Neural progenitor cell (in vitro differentiated cells): ENCODE measurements at regions not wholly inside any gene's neighbourhood (a gene's known extent, or its start where the extent isn't known, plus 50 kb on each side); places are given as distances from the start of the nearest gene placed in this dataset.
A peak's percentile ranks its signal among the peaks of the same experiment; 100 is the strongest.
"Not testable (repeated sequence)": the region's sequence is repeated elsewhere in the genome, so short reads cannot be mapped to it uniquely, and the experiment has no call there.

Experiments used
- DNase-seq: peaks from one replicate; pipeline ENCODE4 v3.0.0-alpha.2; 2016; ENCODE audit warnings: low spot score
- H2AFZ ChIP-seq: fragments of 200-600 bp; sonication (generic); replicated peaks from 2 replicates; pipeline ENCODE4 v1.6.1; 2016; ENCODE audit warnings: antibody characterized with exemption
- H3F3A ChIP-seq: fragments of 200-600 bp; sonication (generic); 2 replicates; pipeline ENCODE4 v1.6.1; 2016; ENCODE audit warnings: antibody characterized with exemption, low read depth
- H3K27ac ChIP-seq: fragments of 200-600 bp; sonication (generic); 2 replicates; pipeline ENCODE4 v1.5.1; 2016; ENCODE audit warnings: mild to moderate bottlenecking
- H3K27me3 ChIP-seq: fragments of 200-600 bp; sonication (generic); 2 replicates; pipeline ENCODE4 v1.6.1; 2016; ENCODE audit warnings: mild to moderate bottlenecking, moderate library complexity
- H3K36me3 ChIP-seq: fragments of 200-600 bp; sonication (generic); 2 replicates; pipeline ENCODE4 v1.5.1; 2016
- H3K4me1 ChIP-seq: fragments of 200-600 bp; sonication (generic); 2 replicates; pipeline ENCODE4 v1.6.1; 2016; ENCODE audit warnings: mixed run types
- H3K4me2 ChIP-seq: fragments of 200-600 bp; sonication (generic); 2 replicates; pipeline ENCODE4 v1.6.1; 2016
- H3K4me3 ChIP-seq: fragments of 200-600 bp; sonication (generic); 2 replicates; pipeline ENCODE4 v1.5.1; 2016
- H3K79me2 ChIP-seq: fragments of 200-600 bp; sonication (generic); 2 replicates; pipeline ENCODE4 v1.6.1; 2016; ENCODE audit warnings: low read depth
- H3K9ac ChIP-seq: fragments of 200-600 bp; sonication (generic); 2 replicates; pipeline ENCODE4 v1.6.1; 2016
- H3K9me3 ChIP-seq: fragments of 200-600 bp; sonication (generic); 2 replicates; pipeline ENCODE4 v1.5.1; 2016; ENCODE audit warnings: low read depth
- H4K20me1 ChIP-seq: fragments of 200-600 bp; sonication (generic); 2 replicates; pipeline ENCODE4 v1.6.1; 2016; ENCODE audit warnings: low read depth
- H3K27ac Mint-ChIP-seq: 3 replicates; pipeline ENCODE4 v1.8.0; 2021; ENCODE audit warnings: mixed read lengths
- H3K27me3 Mint-ChIP-seq: 2 replicates; pipeline ENCODE4 v1.8.0; 2022; ENCODE audit warnings: low read depth, mild to moderate bottlenecking, inconsistent platforms, moderate library complexity, mixed read lengths; ENCODE audit not compliant: insufficient read depth
- H3K36me3 Mint-ChIP-seq: 3 replicates; pipeline ENCODE4 v1.8.0; 2021; ENCODE audit warnings: mixed read lengths
- H3K4me1 Mint-ChIP-seq: 3 replicates; pipeline ENCODE4 v1.8.0; 2021; ENCODE audit warnings: mixed read lengths
- H3K4me3 Mint-ChIP-seq: 3 replicates; pipeline ENCODE4 v1.8.0; 2021; ENCODE audit warnings: mild to moderate bottlenecking, moderate library complexity, mixed read lengths
- H3K9me3 Mint-ChIP-seq: 3 replicates; pipeline ENCODE4 v1.8.0; 2020; ENCODE audit warnings: mixed read lengths
- EZH2 ChIP-seq: fragments of 200-600 bp; sonication (generic); IDR thresholded peaks from 2 replicates; pipeline ENCODE4 v1.6.1; 2017; ENCODE audit warnings: antibody characterized with exemption, mild to moderate bottlenecking, moderate library complexity
- EZH2phosphoT487 ChIP-seq: fragments of 200-600 bp; sonication (generic); IDR thresholded peaks from 2 replicates; pipeline ENCODE4 v1.6.1; 2017; ENCODE audit warnings: antibody characterized with exemption
- TF ChIP-seq, protein P1 (sequence below): fragments of 200-600 bp; sonication (generic); IDR thresholded peaks from 2 replicates; pipeline ENCODE4 v1.5.1; 2017; ENCODE audit warnings: antibody characterized with exemption, mild to moderate bottlenecking

DNA sequence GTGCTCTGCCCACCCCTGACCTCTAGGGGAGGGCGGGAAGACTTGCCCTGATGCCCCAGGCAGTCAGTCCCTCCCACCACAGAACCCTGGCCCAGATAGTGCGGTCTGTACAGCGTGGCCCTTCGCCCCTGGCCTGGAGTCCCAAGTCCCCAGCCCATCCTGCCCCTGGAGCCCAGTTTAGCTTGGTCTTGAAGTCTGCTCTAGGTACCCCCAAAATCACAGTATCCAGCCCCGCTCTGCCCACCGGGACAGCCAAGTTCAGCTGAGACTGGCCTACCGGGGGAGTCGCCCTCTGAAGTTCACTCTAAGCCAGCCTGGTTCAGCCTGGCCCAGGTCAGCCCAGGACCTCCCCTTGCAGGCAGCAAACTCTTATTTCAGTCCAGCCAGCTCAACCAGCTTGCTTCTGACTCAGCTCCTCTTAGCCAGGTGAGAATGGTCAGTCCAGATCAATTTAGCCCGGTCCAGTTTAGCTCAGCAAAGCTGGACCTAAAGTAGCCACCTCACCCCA, 75.9 kb downstream of the TMEM121 start:
- H3F3A ChIP-seq = no peaks in the 10 kb centered on the region
- Mint-ChIP-seq H3K4me3 (no peak overlapping the region), H3K4me1 (no peaks in the 10 kb centered on the region), H3K9me3 (peaks cover 25% of the 10 kb centered on the region), H3K27ac (no peak overlapping the region), H3K36me3 (peaks cover 3% of the 10 kb centered on the region), H3K27me3 (peaks cover 4% of the 10 kb centered on the region)
- no peaks in the 10 kb centered on the region for H3K36me3 ChIP-seq
- no peak for DNase-seq
- H3K4me3 ChIP-seq = no peak overlapping the region
- no peaks in the 10 kb centered on the region for H4K20me1 ChIP-seq
- H2AFZ ChIP-seq = no peak overlapping the region
- H3K27me3 ChIP-seq = no peaks in the 10 kb centered on the region
- no peak for TF ChIP-seq EZH2
- H3K9ac ChIP-seq = no peak overlapping the region
- H3K4me2 ChIP-seq = no peak overlapping the region
- H3K9me3 ChIP-seq = no peaks in the 10 kb centered on the region
- no peak overlapping the region for H3K27ac ChIP-seq
- no peaks in the 10 kb centered on the region for H3K79me2 ChIP-seq
- no peaks in the 10 kb centered on the region for H3K4me1 ChIP-seq

DNA sequence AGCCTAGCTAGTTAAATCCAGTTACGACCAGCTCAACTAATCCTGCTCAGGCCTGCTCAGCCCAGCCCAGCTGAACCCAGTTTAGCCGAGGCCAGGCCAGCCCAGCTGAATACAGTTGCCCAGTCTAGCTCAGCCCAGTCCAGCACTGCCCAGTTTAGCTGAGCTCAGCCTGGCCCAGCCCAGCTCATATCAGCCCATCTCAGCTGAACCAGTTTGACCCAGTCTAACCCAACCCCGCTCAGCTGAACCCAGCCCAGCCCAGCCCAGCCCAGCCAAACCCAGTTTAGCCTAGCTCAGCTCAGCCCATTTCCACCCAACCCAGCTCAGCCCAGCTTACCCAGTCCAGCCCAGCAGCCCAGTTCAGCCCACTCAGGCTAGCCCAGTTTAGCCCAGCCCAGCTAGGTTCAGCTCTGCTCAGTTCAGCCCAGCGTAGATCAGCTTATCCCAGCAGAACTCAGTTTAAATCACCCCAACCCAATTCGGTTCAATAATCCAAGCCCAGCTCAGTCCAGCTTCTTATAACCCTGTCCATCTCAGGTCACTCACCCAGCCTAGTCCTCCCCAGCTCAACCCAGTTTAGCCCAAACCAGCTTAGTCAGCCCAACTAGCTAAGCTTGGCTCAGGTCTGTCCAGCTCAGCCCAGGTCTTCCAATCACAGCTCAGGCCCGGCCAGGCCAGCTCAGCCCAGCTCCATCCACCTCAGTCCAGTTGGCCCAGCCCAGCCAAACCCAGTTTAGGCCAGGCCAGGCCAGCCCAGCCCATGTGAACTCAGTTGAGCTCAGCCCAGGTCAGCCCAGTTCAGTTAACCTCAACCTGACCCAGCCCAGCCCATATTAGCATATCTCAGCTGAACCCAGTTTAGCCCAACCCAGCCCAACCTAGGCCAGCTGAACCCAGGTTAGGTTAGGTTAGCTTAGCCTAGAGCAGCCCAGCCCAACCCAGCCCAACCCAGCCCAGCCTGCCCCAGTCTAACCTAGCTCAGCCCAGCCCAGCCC, 76.7 kb downstream of the TMEM121 start:
- Histone ChIP-seq H3K36me3 (no peaks in the 10 kb centered on the region), H3K9me3 (no peaks in the 10 kb centered on the region), H3K4me2 (no peak overlapping the region), H3K4me1 (no peaks in the 10 kb centered on the region), H3K27ac (no peak overlapping the region), H3K4me3 (no peak overlapping the region), H3K79me2 (no peaks in the 10 kb centered on the region), H2AFZ (no peak overlapping the region), H3F3A (no peaks in the 10 kb centered on the region), H3K27me3 (no peaks in the 10 kb centered on the region), H3K9ac (no peak overlapping the region), H4K20me1 (no peaks in the 10 kb centered on the region)
- DNase-seq = no peak
- H3K36me3 Mint-ChIP-seq = peaks cover 3% of the 10 kb centered on the region
- peaks cover 25% of the 10 kb centered on the region for H3K9me3 Mint-ChIP-seq
- no peak overlapping the region for H3K27ac Mint-ChIP-seq
- peak overlapping the region; percentile 41 for H3K4me3 Mint-ChIP-seq
- no peaks in the 10 kb centered on the region for H3K4me1 Mint-ChIP-seq
- TF ChIP-seq EZH2phosphoT487 = no peak
- TF ChIP-seq, protein P1, sequence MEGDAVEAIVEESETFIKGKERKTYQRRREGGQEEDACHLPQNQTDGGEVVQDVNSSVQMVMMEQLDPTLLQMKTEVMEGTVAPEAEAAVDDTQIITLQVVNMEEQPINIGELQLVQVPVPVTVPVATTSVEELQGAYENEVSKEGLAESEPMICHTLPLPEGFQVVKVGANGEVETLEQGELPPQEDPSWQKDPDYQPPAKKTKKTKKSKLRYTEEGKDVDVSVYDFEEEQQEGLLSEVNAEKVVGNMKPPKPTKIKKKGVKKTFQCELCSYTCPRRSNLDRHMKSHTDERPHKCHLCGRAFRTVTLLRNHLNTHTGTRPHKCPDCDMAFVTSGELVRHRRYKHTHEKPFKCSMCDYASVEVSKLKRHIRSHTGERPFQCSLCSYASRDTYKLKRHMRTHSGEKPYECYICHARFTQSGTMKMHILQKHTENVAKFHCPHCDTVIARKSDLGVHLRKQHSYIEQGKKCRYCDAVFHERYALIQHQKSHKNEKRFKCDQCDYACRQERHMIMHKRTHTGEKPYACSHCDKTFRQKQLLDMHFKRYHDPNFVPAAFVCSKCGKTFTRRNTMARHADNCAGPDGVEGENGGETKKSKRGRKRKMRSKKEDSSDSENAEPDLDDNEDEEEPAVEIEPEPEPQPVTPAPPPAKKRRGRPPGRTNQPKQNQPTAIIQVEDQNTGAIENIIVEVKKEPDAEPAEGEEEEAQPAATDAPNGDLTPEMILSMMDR = no peak
- TF ChIP-seq EZH2 = no peak
- H3K27me3 Mint-ChIP-seq = peaks cover 4% of the 10 kb centered on the region

DNA sequence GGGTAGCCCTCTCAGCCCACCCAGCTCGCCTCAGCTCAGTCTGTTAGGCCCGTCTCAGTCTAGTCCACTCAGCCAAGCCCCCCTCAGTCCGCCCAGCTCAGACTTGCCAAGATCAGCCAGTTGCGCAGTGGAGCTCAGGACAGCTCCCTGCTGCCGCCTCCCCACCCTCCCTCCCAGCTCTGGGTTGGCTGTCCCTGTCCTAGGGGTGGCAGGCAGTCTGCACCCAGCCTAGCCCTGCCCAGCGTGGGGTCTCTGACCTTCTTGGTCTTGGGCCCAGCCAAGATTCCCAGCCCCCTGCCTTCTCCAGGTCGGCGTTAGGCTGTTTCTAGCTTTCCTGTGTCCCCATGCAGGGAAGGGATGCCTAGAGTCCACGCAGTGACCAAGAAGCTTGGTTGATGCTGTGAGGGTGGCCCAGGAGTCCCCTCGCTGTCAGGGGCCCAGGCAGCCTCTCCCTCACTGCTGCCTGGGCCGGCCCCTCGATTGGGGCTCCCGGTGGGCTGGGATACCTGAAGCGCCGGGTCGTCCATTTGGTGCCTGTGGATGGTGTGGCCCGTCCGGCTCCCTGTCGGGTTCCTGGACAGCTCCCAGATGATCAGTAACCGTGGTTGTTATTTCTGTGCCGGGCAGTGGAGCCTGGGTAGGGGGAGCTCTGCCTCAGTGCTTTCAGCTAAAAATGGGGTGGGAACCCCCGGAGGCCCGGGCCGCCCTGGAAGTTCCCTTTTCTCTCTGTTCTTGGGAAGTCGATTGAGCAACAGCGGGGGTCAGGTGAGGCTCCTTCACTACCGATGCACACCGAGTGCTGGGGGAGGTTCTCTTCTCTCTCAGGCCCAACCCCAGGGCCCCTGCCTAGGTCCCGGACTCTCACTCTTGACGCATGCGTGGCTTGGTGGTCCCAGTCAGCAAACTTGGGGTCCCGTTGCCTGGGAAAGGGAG, 78.4 kb downstream of the TMEM121 start:
- H3K4me1 ChIP-seq, H3K36me3 ChIP-seq, H3K79me2 ChIP-seq, H3K4me2 ChIP-seq, H3F3A ChIP-seq, H3K36me3 Mint-ChIP-seq, H3K27ac ChIP-seq, H2AFZ ChIP-seq, H3K4me1 Mint-ChIP-seq, H3K9ac ChIP-seq, H3K27me3 Mint-ChIP-seq, H3K4me3 Mint-ChIP-seq, H3K4me3 ChIP-seq, H3K9me3 ChIP-seq, DNase-seq, H3K27ac Mint-ChIP-seq, H4K20me1 ChIP-seq, H3K27me3 ChIP-seq: not testable (repeated sequence)
- peaks cover 25% of the 10 kb centered on the region for H3K9me3 Mint-ChIP-seq
